ENCODE measurements at regions not wholly inside any gene's neighbourhood (a gene's known extent, or its start where the extent isn't known, plus 50 kb on each side); places are given as distances from the start of the nearest gene placed in this dataset.

DNA sequence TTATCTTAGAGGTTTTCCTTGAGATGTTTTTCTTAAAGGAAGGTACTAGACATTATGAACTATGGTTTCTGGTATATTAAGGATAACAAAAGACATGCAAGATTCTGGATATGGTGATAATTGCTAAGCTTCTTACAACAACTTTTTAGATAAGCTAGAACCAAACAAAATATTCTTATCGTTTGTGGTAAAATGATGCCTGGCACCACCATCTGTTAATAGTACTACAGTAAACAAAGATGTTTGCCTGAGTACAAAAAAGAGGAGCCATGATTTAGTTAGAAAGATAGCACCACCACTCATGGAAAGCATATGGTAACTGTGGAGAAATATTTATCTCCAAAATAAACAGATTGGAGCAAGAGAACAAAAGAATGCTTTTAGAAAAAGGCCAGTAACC lies 747.3 kb downstream of the COL12A1 start:
- Histone ChIP-seq H4K20me1 (ENCODE audit: control insufficient read depth, insufficient read depth, low read depth, low read length) (no peaks in the 10 kb centered on the region), H3K36me3 (ENCODE audit: control insufficient read depth, low read length) (no peaks in the 10 kb centered on the region)
- no peak for TF ChIP-seq CTCF (IDR thresholded peaks at IDR 0.05; ENCODE audit: low read depth, low read length, poor library complexity, severe bottlenecking)
- no peak for TF ChIP-seq EZH2phosphoT487 (IDR thresholded peaks at IDR 0.05; ENCODE audit: borderline replicate concordance, low read length)

DNA sequence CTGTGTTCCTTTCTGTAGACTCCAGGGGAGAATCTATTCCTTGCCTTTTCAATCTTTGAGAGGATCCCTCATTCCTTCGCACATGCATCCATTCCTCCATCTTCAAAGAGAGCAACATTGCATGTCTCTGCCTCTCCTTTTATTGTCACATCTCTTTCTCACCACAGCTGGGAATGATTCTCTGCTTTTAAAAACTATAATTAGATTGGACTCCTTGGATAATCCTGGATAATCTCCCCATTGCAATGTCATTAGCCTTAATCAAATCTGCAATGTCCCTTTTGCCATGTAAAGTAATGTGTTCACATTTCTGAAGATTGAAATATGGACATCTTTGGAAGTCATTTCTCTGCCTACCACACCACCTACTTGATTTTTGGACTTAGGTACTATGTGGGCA lies 750.1 kb downstream of the COL12A1 start:
- Histone ChIP-seq H3K79me2 (ENCODE audit: control insufficient read depth, low read length) (no peaks in the 10 kb centered on the region), H3F3A (ENCODE audit: control insufficient read depth, insufficient read depth) (no peaks in the 10 kb centered on the region), H3K27ac (ENCODE audit: low read depth, low read length) (no peak overlapping the region), H3K4me2 (ENCODE audit: low read length) (no peak overlapping the region), H3K4me1 (ENCODE audit: control insufficient read depth, low read length) (no peaks in the 10 kb centered on the region), H3K4me3 (ENCODE audit: low read length) (no peak overlapping the region), H3K27me3 (ENCODE audit: control insufficient read depth, low read length) (no peaks in the 10 kb centered on the region), H4K20me1 (ENCODE audit: control insufficient read depth, insufficient read depth, low read depth, low read length) (no peaks in the 10 kb centered on the region), H3K9me2 (replicated peaks; ENCODE audit: control insufficient read depth, low read length) (no peaks in the 10 kb centered on the region), H3K36me3 (ENCODE audit: control insufficient read depth, low read length) (no peaks in the 10 kb centered on the region), H3K9me3 (ENCODE audit: control insufficient read depth, insufficient read depth, low read length) (no peaks in the 10 kb centered on the region)
- TF ChIP-seq EZH2phosphoT487 (IDR thresholded peaks at IDR 0.05; ENCODE audit: borderline replicate concordance, low read length): no peak
- no peak for TF ChIP-seq CTCF (IDR thresholded peaks at IDR 0.05; ENCODE audit: low read depth, low read length, poor library complexity, severe bottlenecking)

More for the DNA sequence above, 747.3 kb downstream of the COL12A1 start:
- Histone ChIP-seq H3K79me2 (ENCODE audit: control insufficient read depth, low read length) (no peaks in the 10 kb centered on the region), H3K9me3 (ENCODE audit: control insufficient read depth, insufficient read depth, low read length) (no peaks in the 10 kb centered on the region), H3K4me3 (ENCODE audit: low read length) (no peak overlapping the region), H3F3A (ENCODE audit: control insufficient read depth, insufficient read depth) (no peaks in the 10 kb centered on the region), H3K9me2 (replicated peaks; ENCODE audit: control insufficient read depth, low read length) (no peaks in the 10 kb centered on the region), H3K4me1 (ENCODE audit: control insufficient read depth, low read length) (no peaks in the 10 kb centered on the region), H3K27me3 (ENCODE audit: control insufficient read depth, low read length) (no peaks in the 10 kb centered on the region), H3K4me2 (ENCODE audit: low read length) (no peak overlapping the region), H3K27ac (ENCODE audit: low read depth, low read length) (no peak overlapping the region)

DNA sequence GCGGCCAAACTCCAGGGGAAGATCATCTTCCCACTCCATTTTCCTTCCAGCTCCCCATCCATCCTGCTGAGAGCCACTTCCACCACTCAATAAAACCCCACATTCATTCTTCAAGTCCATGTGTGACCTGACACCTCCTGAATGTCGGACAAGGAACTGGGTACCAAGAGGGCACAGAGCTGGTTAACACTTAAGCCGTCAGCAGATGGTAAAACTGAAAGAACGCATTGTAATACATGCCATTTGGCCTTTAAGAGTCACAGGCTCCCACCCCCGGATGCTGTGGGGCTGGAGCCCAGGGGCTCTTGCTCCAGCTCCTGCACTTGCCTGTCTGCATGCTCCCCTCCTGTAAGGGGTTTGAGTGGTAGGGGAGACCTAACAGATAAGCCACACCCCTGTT lies 753.9 kb downstream of the COL12A1 start:
- Histone ChIP-seq H3K27ac (ENCODE audit: low read depth, low read length) (no peak overlapping the region), H3K4me2 (ENCODE audit: low read length) (no peak overlapping the region), H3K4me1 (ENCODE audit: control insufficient read depth, low read length) (no peaks in the 10 kb centered on the region), H3K27me3 (ENCODE audit: control insufficient read depth, low read length) (no peaks in the 10 kb centered on the region), H3K4me3 (ENCODE audit: low read length) (no peak overlapping the region), H3K79me2 (ENCODE audit: control insufficient read depth, low read length) (no peaks in the 10 kb centered on the region), H3K36me3 (ENCODE audit: control insufficient read depth, low read length) (no peaks in the 10 kb centered on the region), H4K20me1 (ENCODE audit: control insufficient read depth, insufficient read depth, low read depth, low read length) (no peaks in the 10 kb centered on the region), H3K9me3 (ENCODE audit: control insufficient read depth, insufficient read depth, low read length) (no peaks in the 10 kb centered on the region), H3K9me2 (replicated peaks; ENCODE audit: control insufficient read depth, low read length) (no peaks in the 10 kb centered on the region), H3F3A (ENCODE audit: control insufficient read depth, insufficient read depth) (no peaks in the 10 kb centered on the region)
- TF ChIP-seq EZH2phosphoT487 (IDR thresholded peaks at IDR 0.05; ENCODE audit: borderline replicate concordance, low read length) (no peak), CTCF (IDR thresholded peaks at IDR 0.05; ENCODE audit: low read depth, low read length, poor library complexity, severe bottlenecking) (no peak)

GRCh38 chr6:74448850-74449249 lies 752.8 kb downstream of the CD109 start:
- Histone ChIP-seq H3K36me3 (ENCODE audit: control insufficient read depth, low read length) (no peaks in the 10 kb centered on the region), H3F3A (ENCODE audit: control insufficient read depth, insufficient read depth) (no peaks in the 10 kb centered on the region), H3K4me2 (ENCODE audit: low read length) (no peak overlapping the region), H3K4me3 (ENCODE audit: low read length) (no peak overlapping the region), H3K9me3 (ENCODE audit: control insufficient read depth, insufficient read depth, low read length) (no peaks in the 10 kb centered on the region), H3K27me3 (ENCODE audit: control insufficient read depth, low read length) (no peaks in the 10 kb centered on the region), H4K20me1 (ENCODE audit: control insufficient read depth, insufficient read depth, low read depth, low read length) (no peaks in the 10 kb centered on the region), H3K9me2 (replicated peaks; ENCODE audit: control insufficient read depth, low read length) (no peaks in the 10 kb centered on the region), H3K79me2 (ENCODE audit: control insufficient read depth, low read length) (no peaks in the 10 kb centered on the region), H3K27ac (ENCODE audit: low read depth, low read length) (no peak overlapping the region), H3K4me1 (ENCODE audit: control insufficient read depth, low read length) (no peaks in the 10 kb centered on the region)
- TF ChIP-seq EZH2phosphoT487 (IDR thresholded peaks at IDR 0.05; ENCODE audit: borderline replicate concordance, low read length) (no peak), CTCF (IDR thresholded peaks at IDR 0.05; ENCODE audit: low read depth, low read length, poor library complexity, severe bottlenecking) (no peak)
